ENCODE measurements at regions not wholly inside any gene's neighbourhood (a gene's known extent, or its start where the extent isn't known, plus 50 kb on each side); places are given as distances from the start of the nearest gene placed in this dataset.

GRCh38 chr3:86208772-86209171 lies 782.2 kb downstream of the VGLL3 start:
- TF ChIP-seq CTCF (IDR thresholded peaks at IDR 0.05) = no peak
- TF ChIP-seq EZH2phosphoT487 (IDR thresholded peaks at IDR 0.05) = no peak
- TF ChIP-seq EZH2 (IDR thresholded peaks at IDR 0.05) = no peak
